ENCODE measurements at regions not wholly inside any gene's neighbourhood (a gene's known extent, or its start where the extent isn't known, plus 50 kb on each side); places are given as distances from the start of the nearest gene placed in this dataset.
A peak's percentile ranks its signal among the peaks of the same experiment; 100 is the strongest.

DNA sequence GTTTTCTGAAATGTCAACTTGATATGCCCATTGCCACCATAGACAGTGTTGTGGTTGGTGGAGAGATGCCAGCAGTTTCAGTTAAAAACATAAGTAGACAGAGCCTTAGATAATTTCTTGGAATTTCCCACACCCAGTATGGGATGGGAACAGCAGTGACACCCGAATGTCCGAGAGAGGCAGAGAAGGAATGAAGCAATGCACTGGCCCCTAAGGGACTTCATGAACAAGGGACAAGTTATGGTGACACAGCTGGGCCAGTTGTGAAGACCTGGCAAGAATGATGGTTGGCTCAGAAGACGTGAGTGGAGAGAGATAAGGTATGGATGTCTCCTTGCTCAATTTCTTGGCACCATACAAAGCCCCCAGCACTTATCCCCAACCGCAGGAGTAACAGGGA lies 165.2 kb upstream of the APCDD1 start:
- DNase-seq, result no peak
- FAIRE-seq, result no peak
- TF ChIP-seq, protein P1, sequence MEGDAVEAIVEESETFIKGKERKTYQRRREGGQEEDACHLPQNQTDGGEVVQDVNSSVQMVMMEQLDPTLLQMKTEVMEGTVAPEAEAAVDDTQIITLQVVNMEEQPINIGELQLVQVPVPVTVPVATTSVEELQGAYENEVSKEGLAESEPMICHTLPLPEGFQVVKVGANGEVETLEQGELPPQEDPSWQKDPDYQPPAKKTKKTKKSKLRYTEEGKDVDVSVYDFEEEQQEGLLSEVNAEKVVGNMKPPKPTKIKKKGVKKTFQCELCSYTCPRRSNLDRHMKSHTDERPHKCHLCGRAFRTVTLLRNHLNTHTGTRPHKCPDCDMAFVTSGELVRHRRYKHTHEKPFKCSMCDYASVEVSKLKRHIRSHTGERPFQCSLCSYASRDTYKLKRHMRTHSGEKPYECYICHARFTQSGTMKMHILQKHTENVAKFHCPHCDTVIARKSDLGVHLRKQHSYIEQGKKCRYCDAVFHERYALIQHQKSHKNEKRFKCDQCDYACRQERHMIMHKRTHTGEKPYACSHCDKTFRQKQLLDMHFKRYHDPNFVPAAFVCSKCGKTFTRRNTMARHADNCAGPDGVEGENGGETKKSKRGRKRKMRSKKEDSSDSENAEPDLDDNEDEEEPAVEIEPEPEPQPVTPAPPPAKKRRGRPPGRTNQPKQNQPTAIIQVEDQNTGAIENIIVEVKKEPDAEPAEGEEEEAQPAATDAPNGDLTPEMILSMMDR (IDR thresholded peaks at IDR 0.05; ENCODE audit: borderline replicate concordance, extremely low read depth, insufficient read depth), result no peak

DNA sequence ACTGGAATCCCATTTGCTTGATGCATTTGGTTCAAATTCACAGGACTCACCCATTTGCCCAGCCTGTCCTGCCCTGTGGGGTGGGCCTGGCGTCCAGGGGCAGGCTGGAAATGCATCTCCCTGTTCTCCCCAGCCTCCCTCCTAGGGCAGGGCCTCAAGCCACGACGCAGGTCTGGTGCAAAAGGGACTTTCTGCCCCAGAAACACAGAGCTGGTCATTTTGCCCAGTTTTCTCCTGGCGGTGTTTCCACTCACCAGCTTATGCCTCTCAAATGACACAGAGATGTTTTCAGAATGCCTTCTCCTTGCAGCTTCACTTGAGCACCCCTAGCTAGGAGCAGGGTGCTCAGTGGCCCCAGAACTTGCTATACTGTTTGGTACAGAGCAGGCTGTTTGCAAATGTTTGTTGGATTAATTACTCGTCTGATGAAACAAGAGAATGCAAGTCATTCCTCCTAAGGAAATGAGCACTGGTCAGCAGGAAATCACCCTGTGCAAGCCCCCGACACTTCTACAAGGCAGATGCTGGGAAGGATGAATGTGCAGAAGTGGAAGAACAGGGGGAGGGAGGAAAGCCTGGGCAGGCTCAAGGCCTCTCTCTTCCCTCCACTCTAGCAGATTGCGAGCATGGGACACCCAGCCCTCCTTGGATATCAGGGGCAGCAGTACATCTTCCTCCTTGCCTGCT lies 164.3 kb upstream of the APCDD1 start:
- H3K27ac ChIP-seq (ENCODE audit: low read depth in 2 of 2, low read length in 2 of 2), result no peak overlapping the region
- intact Hi-C loops (cut with DNase I), result no loop called here
- H3K4me1 ChIP-seq (ENCODE audit: control insufficient read depth in 2 of 3, insufficient read depth in 2 of 3, low read depth in 1 of 3, low read length in 3 of 3), result peaks cover 0 to 2% (median 0%) of the 10 kb centered on the region in 3 donors

More for the DNA sequence above, 165.2 kb upstream of the APCDD1 start:
- intact Hi-C loops (cut with DNase I), result no loop called here
- H3K36me3 ChIP-seq (ENCODE audit: control insufficient read depth in 2 of 3, insufficient read depth in 3 of 3, low read length in 3 of 3), result no peaks in the 10 kb centered on the region
- H3K9ac ChIP-seq (ENCODE audit: low read length in 3 of 3), result no peak overlapping the region
- H3K27ac ChIP-seq (ENCODE audit: low read depth in 2 of 2, low read length in 2 of 2), result no peak overlapping the region
- peaks cover 0 to 2% (median 0%) of the 10 kb centered on the region in 3 donors for H3K4me1 ChIP-seq (ENCODE audit: control insufficient read depth in 2 of 3, insufficient read depth in 2 of 3, low read depth in 1 of 3, low read length in 3 of 3)
- peaks cover 0 to 9% (median 0%) of the 10 kb centered on the region in 3 donors for H3K9me3 ChIP-seq (ENCODE audit: control insufficient read depth in 2 of 3, insufficient read depth in 1 of 3, low read length in 3 of 3)
- H3K4me3 ChIP-seq (ENCODE audit: low read length in 3 of 3), result no peak overlapping the region
- H3K27me3 ChIP-seq (ENCODE audit: control insufficient read depth, insufficient read depth, low read length), result no peaks in the 10 kb centered on the region

GRCh38 chr18:10290638-10291235 lies 163.7 kb upstream of the APCDD1 start:
- H3K27ac ChIP-seq (ENCODE audit: low read depth in 2 of 2, low read length in 2 of 2), result no peak overlapping the region
- DNase-seq (no peak), FAIRE-seq (no peak)
- intact Hi-C loops (cut with DNase I), result no loop called here
- no peaks in the 10 kb centered on the region for H3K27me3 ChIP-seq (ENCODE audit: control insufficient read depth, insufficient read depth, low read length)
- no peak overlapping the region for H3K4me3 ChIP-seq (ENCODE audit: low read length in 3 of 3)
- peaks cover 0 to 9% (median 0%) of the 10 kb centered on the region in 3 donors for H3K9me3 ChIP-seq (ENCODE audit: control insufficient read depth in 2 of 3, insufficient read depth in 1 of 3, low read length in 3 of 3)
- TF ChIP-seq, protein P1 (IDR thresholded peaks at IDR 0.05; ENCODE audit: borderline replicate concordance, extremely low read depth, insufficient read depth), result no peak
- H3K4me1 ChIP-seq (ENCODE audit: control insufficient read depth in 2 of 3, insufficient read depth in 2 of 3, low read depth in 1 of 3, low read length in 3 of 3), result peaks cover 0 to 2% (median 0%) of the 10 kb centered on the region in 3 donors
- no peaks in the 10 kb centered on the region for H3K36me3 ChIP-seq (ENCODE audit: control insufficient read depth in 2 of 3, insufficient read depth in 3 of 3, low read length in 3 of 3)
- H3K9ac ChIP-seq (ENCODE audit: low read length in 3 of 3), result no peak overlapping the region

More for the DNA sequence above, 164.3 kb upstream of the APCDD1 start:
- no peak overlapping the region for H3K4me3 ChIP-seq (ENCODE audit: low read length in 3 of 3)
- no peaks in the 10 kb centered on the region for H3K27me3 ChIP-seq (ENCODE audit: control insufficient read depth, insufficient read depth, low read length)
- DNase-seq, result peak in 2 of 5 donors; percentile 55 to 70
- TF ChIP-seq, protein P1 (IDR thresholded peaks at IDR 0.05; ENCODE audit: borderline replicate concordance, extremely low read depth, insufficient read depth), result no peak
- FAIRE-seq, result no peak
- no peaks in the 10 kb centered on the region for H3K36me3 ChIP-seq (ENCODE audit: control insufficient read depth in 2 of 3, insufficient read depth in 3 of 3, low read length in 3 of 3)
- no peak overlapping the region for H3K9ac ChIP-seq (ENCODE audit: low read length in 3 of 3)
- H3K9me3 ChIP-seq (ENCODE audit: control insufficient read depth in 2 of 3, insufficient read depth in 1 of 3, low read length in 3 of 3), result peaks cover 0 to 9% (median 0%) of the 10 kb centered on the region in 3 donors

Measured in kidney (tissue), 13 donors.